Kasumi-1 (cell line): ENCODE measurements at regions not wholly inside any gene's neighbourhood (a gene's known extent, or its start where the extent isn't known, plus 50 kb on each side); places are given as distances from the start of the nearest gene placed in this dataset.
A peak's percentile ranks its signal among the peaks of the same experiment; 100 is the strongest.
"Not testable (repeated sequence)": the region's sequence is repeated elsewhere in the genome, so short reads cannot be mapped to it uniquely, and the experiment has no call there.

Source experiments
- DNase-seq, 2 experiments: peaks; one replicate each; lab custom pipeline; 2025; lab: John Stamatoyannopoulos, UW

DNA sequence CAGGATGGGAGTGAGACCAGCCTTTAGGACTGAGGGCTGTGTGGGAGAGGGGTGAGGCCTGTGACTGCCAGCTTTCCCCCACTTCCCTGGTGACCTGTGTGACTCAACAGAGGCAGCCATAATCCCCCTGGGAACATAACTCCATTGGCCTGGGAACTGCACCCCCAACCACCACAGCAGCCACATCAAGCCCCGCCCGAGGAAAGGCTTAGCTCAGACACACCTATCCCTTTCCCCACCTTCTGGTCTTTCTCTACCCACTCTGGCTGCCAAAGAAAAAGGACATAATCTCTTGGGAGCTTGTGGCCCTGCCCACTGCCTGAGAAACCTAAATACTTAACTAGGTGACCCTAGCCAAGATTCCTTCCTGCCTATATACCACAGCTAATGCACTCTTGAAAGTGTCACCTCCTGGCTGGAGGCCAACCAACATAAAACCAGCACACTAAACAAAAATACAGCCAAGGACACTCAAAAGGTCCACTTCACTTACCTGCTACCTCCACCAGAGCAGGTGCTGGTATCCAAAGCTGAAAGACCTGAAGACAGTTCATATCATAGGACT is 406.6 kb upstream of the CAMK1G start:
- DNase-seq = no peak

DNA sequence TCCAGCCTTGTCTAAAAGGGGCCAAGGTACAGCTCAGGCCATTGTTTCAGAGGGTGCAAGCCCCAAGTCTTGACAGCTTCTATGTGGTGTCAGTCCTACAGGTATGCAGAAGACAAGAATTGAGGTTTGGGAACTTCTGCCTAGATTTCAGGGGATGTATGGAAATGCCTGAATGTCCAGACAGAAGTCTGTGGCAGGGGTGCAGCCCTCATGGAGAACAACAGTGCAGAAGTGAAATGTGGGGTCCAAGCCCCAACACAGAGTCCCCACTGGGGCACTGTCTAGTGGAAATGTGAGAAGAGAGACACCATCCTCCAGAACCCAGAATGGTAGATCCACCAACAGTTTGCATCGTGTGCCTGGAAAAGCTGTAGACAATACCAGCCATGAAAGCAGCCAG is 400.3 kb upstream of the CAMK1G start:
- no peak for DNase-seq

DNA sequence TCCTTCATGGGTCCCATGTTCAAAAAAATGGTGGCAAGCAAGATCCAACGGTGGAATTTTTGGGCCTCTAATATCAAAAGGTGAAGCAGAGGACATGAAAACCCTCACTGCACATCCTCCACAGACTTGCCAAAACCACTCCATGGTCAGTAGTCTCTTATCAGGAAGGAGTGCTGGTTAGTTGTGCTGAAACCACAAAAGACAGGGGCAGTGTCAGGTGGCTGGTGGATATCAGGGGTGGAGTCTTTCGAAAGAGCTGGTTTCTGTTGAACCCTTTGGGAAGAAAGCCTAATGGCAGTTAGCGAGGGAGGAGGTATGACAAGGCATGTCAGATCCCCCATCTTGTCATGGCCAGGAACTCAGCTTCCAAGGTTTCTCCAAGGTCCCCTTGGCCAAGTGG is 395.9 kb upstream of the CAMK1G start:
- DNase-seq = no peak

DNA sequence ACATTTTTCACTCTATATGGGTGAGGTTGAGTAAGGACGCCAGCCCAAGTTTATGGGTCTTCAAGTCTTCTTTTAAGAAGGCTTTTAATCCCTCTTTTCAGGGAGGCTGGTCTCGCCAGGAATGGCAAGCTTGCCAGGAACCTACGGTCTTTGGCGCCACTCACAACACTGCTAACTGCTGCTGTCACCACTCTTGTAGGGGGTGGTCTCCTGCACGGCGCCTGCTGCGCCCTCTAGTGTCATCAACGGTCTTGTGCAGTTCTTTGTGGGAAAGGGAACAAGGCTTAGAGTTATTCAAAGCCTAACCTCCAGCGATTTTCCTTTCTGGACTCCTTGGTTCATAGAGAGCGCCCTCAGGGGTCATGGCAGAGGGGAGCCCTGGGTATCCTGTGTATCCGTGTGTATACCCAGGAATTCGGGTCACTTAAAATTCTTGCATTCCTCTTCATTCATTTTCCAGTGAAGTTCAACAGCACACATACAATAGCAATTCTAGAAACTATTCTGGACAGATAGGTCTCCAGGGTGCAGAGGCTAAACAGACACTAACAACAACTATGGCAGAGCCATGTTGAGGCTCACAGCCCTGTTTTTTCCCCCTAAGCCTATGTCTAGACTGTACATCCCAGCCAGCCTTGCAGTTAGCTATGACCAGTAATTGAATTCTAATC is 392.8 kb upstream of the CAMK1G start:
- DNase-seq = peak; percentile 38 to 57

DNA sequence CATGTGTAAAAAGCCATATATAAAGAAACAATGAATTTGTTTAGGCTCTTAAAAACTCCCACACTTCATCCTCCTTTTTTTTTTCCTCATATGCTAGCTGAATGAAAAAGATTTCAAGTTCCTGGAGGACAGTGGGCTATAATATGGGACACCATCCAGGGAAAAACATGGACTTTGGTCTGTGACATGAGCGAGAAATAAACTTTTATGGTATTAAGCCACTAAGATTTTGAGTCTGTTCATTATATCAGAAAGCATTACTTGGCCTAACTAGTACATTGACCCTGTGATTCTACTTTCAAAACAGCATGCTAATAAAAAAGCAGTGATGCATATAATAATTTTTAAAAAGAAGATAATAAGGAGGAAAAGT is 392.3 kb upstream of the CAMK1G start:
- no peak for DNase-seq

DNA sequence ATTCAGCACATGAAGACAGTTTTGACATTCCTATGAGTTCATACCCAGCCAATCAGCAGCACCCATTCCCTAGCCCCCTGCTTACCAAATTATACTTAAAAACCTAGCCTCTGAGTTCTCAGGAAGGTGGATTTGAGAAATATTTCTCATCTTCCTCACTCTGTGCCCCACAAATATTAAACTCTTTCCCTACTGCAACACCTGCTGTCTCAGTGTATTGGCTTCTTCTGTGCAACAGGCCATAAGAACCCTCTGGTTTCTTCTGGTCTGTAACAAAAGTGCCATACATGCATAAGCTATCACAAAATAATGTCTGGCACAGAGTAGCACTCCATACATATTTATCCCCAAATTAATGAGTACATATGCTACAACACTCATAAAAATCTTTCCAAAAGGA is 387.4 kb upstream of the CAMK1G start:
- DNase-seq = no peak

DNA sequence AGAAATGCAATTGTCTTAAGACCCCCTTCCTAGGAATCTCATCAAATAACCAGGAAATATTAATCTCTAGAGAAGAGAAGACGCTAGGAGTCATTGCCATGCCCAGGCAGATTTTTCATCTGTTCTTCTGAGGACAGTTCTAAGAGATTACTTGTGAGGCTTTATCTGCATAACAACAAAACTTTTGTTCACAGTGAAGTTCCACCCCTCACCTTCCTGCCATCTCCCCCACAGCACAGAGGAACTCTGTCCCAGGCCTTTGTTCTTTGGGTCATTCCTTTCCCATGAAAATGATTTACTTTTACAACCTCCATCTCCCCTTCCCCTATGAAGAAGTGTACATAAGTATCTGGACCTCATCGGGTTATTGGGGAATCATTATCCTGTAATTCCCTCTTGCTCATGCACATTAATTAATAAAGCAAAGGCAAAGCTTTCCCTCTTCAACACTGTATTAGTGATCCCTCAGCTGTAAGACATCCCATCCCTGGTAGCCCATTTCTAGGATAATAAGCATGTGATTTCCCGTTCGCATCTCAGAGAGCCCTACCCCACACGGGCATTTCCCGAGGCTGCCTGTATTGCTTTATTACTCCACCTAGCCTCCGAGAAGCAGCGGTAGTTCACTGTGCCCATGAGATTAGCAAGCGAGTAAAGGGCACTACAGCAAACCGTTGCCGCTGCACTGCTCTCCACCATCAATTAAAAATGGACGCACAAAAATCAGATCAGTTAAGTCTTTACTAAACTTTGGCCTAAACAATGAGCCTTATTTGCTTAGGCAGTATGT is 384.4 kb upstream of the CAMK1G start:
- DNase-seq = no peak

DNA sequence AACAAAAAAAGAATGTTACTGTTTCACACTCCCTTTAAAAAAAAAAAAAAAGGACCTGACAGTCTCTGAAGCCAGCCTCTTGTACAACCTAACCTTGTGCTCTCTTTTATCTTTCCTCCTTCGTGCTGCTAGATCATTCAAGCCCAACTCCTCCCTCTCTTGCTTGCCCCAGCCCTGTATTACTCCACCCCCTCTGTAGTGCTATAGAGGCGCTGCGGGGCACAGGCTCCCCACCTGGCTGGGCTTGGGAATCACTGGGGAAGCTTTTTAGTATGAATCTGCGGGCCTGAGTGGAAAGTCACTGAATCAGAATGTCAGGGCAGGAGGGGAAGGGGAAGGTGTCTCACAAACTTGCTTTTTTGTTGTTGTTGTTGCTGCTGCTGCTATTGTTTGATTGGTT is 383.7 kb upstream of the CAMK1G start:
- no peak for DNase-seq

DNA sequence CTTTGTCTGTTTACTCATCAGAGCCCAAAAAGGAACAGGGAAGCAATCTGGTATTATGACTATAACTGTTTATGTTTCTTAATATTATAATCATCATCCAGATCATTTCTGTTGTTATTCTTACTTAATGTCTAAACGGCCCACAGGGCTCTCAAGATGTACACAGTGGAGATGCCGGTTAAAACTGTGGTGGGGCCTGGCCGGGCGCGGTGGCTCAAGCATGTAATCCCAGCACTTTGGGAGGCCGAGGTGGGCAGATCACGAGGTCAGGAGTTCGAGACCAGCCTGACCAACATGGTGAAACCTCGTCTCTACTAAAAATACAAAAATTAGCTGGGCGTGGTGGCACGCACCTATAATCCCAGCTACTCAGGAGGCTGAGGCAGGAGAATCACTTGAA is 381.2 kb upstream of the CAMK1G start:
- DNase-seq = not testable (repeated sequence)

DNA sequence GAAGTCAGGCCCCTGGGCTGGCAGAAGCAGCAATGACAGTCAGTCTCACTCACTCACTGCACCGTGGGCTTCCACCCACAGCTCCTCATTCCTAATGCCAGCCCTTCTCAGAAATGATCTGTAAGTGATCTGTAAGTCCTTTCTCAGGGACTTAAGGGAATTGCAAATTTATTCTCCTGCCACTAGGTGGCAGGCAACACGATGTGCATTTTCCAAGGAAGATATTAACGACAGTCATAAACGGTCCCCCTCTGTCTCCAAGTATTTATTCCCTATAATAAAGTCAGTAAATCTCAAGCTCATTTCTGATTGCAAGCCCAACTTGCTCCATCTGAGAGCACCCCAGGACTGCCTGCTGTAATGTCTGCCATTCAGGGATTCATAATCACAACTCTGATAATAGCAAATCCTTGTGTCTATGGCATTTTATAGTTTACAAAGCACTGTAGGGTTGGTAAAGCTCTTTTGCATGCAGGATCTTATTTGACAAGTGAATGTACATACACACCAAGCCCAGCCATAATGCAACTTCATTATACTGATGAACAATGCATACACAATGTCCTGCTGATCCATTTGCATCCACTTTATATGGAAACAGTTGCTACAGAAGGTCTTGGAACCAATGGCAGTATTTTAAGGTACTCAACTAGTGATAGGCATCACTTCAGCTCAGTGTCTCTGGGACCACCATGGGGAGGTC is 380.5 kb upstream of the CAMK1G start:
- peak; percentile 35 to 48 for DNase-seq

DNA sequence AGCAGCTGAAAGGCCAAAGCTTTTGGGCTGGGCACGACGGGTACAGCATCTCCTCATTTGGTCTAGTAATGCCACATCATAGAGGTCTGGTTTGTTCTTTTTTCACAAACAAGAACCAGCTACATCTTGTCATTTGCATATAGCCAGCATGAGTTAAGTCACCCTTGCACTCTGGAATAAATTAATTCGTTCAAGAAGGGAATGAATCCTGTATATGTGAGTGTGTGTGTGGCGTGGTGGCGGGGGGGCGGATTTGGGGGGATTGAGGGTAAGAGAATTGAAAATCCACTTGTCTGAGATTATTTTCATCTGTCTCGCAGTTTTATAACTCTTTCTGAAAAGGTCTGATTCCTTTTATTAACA is 380.0 kb upstream of the CAMK1G start:
- no peak for DNase-seq

DNA sequence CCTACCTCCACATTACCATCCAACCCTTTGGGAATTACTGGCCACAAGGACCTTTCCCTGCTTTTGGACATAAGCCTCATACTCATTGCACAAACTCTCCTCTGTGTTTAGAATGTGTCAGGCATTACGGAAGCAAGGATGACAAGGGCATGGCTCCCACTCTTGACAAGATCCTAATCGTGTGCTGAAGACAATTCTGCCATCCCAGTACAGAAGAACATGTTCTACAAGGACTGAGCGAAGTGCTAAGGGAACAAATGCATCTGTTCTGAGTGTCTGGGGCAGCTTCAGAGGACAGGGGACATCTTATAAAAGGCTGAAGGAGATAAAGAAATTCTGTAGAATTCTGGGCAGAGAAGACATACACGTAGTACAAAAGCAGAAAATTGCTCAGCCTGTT is 378.5 kb upstream of the CAMK1G start:
- no peak for DNase-seq

DNA sequence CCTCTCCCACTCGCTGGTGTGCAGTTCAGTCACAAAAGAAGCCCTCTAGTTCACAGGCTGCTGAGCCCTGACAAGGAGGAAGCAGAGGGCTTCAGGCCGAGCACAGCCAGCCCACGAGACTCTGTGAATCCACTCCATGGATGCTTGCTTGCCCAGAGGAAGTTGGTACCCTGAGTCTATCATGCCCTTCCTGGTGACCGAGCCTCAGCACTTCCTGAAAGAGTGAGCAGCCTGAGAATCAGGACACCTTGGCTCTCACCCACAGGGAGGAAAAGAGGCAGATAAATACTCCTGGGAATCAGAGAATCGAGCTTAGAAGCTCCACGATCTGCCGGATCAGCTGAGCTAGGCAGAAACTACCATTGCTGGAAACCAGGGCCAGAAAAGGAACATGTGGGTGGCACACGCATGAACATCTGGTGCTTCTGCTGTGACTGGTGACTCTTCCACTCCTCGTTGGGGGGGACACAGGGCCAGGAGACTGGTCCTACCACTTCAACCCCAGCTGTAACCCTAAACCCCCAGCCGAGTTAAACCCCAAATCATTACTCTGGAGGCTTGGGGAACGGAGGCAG is 376.3 kb upstream of the CAMK1G start:
- DNase-seq = peak in 1 of 2 experiments; percentile 1

DNA sequence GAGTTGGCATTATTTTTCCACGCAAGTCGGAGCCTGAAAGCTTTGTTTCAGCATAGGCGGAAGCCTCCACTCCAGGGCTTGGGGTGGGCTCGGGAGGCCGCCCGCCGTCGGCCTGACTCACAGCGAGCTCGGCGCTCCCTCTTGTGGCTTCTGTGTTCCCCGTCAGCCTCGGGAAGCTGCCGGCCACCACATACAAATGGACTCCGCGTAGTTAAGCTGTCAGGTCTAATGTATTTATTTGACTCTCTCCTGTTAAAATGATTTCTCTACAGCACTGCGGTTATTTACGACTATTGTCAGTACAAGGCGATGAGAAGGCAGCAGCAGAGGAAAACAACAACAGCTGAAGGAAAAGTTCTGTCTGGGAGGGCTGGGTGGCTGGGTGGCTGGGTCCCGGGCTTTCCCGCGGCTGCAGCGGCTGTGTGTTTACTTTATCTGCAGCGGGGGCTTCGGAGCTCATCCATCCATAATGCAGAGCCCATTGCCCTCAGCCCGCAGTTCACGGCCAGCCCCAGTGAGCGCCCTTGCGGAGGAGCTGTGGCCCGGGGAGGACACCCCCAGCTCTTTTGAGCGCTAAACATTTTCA is 375.7 kb upstream of the CAMK1G start:
- DNase-seq = peak; percentile 19 to 27

DNA sequence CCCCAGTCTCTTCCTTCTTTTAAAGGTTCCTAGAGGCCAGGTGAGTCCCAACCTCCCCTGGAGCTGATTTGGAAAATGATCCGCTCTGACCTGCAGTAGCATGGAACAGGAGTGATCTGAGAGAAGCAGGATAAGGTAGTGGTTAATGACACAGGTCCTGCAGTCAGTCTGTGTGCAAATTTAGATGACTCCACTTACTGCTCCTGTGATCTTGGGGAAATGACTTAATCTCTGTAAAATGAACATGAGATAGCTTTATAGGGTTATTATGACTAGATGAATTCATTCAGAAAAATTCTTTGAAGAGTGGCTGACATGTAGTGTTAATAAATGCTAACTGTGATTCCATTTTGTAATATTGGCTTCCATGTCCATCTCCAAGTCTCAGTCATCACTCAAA is 374.9 kb upstream of the CAMK1G start:
- no peak for DNase-seq

DNA sequence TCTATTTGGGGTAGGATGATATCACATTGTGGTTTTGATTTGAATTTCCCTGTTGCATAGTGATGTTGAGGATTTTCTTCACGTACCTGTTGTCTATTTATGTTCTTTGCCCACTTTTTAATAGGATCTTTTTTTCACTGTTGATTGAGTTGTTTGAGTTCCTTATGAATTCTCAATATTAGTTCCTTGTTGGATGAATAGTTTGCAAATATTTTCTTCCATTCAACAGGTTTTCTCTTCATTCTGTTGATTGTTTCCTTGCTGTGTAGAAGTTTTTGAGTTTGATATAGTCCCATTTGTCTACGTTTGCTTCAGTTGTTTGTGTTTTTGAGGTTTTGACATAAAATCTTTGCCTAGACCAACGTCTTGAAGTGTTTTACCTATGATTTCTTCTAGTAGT is 369.5 kb upstream of the CAMK1G start:
- no peak for DNase-seq

DNA sequence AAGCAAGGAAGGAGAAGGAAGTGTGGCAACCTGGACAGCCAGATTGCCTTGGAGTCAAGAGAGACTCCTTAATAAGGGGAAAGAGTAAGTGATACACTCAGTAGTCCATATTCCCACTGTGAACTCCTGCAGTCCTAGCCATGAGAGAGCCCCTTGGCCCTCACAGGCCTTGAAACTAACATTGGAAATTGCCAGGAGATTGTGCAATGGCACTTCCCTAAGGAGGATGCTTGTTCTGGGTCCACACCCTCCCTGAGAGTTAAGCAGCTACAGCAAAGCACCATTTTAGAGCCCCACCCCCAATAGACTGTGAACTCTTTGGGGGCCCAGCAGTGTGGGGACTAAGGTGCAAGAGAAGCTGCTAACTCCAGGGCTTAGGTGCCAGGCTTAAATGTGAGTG is 367.7 kb upstream of the CAMK1G start:
- no peak for DNase-seq

DNA sequence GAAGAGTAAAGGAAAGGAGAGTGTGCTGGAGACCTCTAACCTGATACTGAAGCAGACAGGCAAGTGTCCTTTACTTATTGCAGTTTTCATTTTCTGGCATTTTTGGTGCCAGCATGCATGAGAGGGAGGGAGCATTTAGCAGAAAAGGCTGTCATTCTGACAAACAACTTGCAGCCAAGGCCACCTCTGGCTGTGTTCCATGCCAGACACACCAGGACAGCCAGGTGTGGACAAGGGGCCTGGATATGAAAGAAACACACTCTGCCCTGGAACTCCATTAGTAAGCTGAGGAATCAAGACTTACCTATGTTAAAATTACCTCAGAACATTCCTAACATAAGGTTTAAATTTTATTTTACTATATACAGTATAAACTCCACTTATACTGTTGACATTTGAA is 365.4 kb upstream of the CAMK1G start:
- DNase-seq = no peak

DNA sequence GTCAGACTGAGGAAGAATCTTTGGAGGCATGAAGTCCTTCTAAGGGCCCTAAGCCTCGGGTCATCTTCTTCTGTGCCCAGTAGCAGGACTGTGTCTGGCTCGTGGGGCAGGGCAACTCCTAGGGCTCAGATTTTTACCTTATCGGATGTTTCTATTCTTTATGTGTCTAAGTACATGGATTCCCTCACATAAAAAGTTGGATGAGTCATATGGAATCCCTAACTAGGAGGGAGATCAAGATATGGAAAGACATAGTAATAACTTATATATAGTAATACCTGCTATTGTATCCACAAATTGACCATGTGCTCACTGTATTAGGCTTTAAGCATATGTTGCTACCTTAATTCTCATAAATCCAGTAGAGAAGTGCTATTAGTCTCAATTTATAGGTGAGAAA is 364.5 kb upstream of the CAMK1G start:
- no peak for DNase-seq

DNA sequence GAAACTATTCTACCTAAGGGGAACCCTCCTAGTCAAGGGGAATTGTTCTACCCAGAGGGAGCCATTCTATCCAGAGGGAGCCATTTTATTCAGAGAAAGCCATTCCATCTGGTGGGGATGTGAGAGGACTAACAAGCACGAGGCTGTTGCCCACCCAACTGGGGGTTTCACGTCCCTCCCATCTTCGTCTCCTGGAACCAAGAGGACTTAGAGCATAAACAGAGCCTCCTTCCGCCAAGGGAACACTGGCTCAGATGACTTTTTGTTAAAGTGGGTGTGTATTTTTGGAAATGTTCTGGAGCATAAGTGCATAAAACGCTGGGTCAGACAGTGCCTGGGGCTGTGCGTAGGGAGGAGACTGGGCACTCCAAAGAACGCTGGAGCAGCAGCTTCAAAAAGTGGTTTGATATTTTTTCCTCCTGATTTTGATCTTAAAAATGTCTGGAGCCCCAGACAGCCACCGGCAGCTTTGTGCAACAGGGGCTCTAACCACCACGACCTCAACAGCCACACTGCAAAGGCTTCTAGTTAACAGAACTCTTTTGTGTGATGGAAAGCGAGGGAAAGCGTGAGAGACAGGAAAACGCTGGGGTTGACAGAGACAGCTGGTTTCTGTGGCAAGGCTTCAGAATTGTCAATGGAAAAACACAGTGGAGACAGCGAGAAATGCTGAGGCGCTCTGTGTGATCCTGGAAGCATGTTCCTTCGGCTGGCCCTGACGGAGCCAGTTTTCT is 363.6 kb upstream of the CAMK1G start:
- DNase-seq = no peak

DNA sequence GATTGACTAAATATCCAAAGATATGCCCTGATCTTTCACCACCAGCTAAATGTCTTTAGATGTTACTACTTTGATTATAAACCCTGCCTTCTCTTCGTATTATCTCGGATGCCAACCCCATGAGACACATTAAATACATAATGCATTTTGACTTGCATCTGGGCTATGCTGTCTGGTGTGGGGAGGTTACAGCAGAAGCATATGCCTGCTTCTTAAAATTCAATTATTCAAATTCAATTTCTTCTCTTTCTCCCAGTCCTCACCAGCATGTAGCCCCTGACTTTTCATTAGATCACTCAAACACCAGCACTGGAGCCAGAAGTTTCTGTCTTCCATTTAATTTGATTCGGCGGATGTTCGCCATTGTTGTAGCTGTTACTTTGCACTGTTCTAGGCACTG is 360.7 kb upstream of the CAMK1G start:
- no peak for DNase-seq

DNA sequence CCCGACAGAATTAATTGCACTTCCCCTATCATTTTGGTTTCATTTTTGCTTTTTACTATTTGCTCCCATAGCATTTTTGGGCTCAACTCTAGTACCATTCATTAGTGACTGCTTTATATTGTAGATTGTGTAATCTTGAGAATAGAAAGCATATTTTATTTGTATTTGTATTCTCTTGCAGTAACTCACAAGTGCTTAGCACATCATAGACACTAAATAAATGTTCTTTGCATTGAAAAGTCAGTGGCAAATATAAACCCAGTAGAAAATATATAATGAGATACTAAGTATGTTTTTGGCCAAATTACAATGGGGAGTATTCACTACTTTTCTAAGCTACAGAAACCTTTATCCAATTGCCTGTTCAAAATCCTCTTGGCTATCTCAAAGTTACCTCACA is 359.7 kb upstream of the CAMK1G start:
- DNase-seq = no peak
